8988T (cell line): ENCODE measurements at regions not wholly inside any gene's neighbourhood (a gene's known extent, or its start where the extent isn't known, plus 50 kb on each side); places are given as distances from the start of the nearest gene placed in this dataset.
A peak's percentile ranks its signal among the peaks of the same experiment; 100 is the strongest.
"Not testable (repeated sequence)": the region's sequence is repeated elsewhere in the genome, so short reads cannot be mapped to it uniquely, and the experiment has no call there.

Source experiments
- DNase-seq: peaks from one replicate; pipeline ENCODE4 v3.0.0; 2011

- DNase-seq: no peak
Observed at GRCh38 chr9:129301941-129302340, 123.9 kb upstream of the IER5L start.

DNA sequence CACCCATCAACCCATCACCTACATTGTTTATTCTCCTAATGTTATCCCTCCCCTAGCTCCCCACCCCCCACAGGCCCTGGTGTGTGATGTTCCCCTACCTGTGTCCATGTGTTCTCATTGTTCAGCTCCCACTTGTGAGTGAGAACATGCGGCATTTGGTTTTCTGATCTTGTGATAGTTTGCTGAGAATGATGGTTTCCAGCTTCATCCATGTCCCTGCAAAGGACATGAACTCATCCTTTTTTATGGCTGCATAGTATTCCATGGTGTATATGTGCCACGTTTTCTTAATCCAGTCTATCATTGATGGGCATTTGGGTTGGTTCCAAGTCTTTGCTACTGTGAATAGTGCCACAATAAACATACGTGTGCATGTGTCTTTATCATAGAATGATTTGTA is 118.1 kb upstream of the IER5L start:
- DNase-seq: not testable (repeated sequence)

DNA sequence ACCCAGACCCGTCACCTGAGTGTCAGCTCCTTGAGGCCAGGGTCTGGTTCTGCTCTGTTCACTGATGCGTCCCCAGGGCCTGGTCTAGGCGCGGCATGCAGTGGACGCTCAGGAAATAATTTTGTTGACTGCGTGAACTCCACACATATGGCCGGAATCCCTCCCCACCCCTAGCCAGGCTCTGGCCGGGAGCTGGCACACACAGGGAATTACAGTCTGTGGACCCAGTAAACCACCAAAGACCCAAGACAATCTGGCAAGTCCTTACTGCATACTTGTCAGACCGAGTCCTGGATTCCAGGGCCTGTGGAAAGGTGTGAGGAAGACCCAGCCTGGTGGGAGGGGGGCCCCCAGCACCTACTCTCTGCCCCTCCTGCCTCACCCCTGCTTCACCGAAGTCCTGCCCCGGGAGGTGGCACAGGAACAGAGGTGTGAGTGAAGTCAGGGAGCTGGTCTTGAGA is 113.0 kb upstream of the IER5L start:
- DNase-seq: no peak

DNA sequence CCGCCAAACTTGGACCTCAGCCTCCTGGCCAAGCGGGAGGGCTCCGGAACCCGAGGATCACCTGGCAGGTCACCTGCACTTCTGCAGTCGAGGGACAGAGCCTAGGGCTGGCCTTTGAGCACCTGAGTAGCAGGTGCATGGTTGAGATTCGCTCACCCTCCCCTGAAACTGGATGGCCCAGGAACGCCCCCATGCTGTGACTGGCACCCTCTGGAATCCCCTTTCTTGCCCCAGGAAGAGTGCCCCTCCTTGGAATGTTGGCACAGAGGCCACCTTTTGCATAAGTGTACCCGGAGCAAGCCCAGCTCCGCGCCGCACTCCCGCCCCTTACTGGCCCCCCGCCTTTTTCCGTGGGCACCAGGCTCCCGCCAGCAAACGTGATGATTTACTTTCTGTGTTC is 112.5 kb upstream of the IER5L start:
- DNase-seq: no peak

DNA sequence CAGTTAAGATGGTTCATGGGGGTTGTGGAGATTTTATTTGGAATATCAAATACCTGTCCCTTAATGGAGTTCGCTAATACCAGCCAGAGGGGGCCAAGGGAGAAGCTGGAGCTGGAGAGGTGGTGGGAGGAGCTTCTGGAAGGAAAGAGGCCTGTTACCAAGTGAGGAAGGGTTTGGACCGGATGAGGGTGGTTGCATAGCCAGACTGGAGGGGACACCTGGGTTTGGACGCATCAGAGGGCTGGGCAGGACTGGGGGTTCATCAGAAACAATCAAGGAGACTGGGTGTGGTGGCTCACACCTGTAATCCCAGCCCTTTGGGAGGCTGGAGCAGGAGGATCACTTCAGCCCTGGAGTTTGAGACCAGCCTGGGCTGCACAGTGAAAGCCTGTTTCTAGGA is 111.8 kb upstream of the IER5L start:
- DNase-seq: no peak

- DNase-seq: no peak
Observed at GRCh38 chr9:129289131-129289731, 111.2 kb upstream of the IER5L start.

- DNase-seq: no peak
Observed at GRCh38 chr9:129287619-129288305, 109.7 kb upstream of the IER5L start.

DNA sequence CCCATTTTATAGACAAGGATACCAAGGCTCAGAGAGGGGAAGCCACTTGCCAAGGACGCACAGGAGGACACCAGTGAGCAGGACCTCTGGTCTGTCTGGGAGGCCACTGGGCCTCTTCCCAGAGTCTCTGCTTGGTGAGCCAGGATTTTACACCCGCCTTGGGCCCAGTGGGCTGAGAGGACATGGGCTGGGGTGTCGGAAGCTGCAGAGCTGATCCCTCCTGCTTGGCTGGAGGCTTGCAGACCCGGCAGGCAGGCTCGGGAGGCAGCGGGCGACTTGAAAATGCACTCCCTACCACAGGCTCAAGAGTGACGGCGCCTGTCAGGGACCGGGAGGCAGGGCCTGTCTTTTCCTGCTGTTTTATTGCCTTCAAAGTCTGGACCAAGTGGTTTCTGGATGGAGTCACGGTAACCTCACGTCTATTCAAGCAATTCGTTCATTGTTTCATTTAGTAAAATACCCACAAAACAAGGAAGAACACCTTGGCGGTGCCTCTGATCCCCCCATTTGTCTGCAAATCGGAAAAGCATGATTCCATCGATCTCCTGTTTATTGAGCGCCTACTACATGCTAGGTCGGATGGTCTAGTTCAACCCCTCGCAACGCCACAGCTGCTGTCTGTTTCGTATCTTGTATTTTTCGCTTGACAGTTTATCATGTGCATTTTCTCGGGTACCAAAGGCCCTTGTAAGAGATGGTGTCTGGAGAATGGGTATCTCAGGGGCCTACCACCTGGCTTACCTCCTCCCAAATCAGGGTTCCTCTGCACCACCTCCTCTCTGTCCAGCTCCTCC is 108.1 kb upstream of the IER5L start:
- no peak for DNase-seq

DNA sequence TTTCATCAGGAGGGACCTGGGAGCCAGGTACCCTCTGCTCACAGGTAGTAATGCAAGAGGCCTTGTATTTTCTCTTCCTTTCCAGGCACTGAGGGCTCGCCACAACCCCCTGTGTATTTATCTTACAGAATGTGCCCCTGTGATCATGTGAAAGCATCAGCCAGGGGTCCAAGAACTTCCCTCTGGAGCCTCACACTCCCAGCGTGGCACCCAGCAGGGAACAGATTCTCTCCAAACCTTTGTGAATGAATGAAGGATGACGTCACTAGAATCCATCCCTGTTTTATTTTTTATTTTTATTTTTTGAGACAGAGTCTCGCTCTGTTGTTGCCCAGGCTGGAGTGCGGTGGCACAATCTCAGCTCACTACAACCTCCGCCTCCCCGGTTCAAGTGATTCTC is 107.3 kb upstream of the IER5L start:
- no peak for DNase-seq

GRCh38 chr9:129284607-129285291 is 106.7 kb upstream of the IER5L start:
- DNase-seq: no peak

GRCh38 chr9:129283705-129284606 is 105.9 kb upstream of the IER5L start:
- DNase-seq: no peak

DNA sequence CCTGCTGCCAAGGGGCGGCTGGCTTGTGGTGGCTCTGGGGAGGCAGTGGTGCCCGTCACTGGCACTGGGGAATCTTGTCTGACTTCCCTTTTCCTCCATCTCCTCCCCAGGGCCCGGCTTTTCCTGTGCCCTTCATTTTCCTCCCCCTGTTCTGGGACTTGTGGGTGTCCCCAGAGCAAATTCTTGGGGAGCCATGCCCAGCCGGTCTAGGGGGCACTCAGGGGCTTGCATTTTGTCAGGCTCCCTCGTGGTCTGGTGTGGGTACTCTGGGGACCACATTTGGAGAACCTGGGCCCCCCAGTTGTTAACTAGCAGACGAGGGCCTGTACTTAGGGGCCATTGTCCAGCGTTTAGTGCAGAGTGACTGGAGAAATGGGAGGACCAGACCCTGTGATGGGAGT is 105.2 kb upstream of the IER5L start:
- DNase-seq: no peak

GRCh38 chr9:129282731-129283211 is 104.7 kb upstream of the IER5L start:
- DNase-seq: no peak

DNA sequence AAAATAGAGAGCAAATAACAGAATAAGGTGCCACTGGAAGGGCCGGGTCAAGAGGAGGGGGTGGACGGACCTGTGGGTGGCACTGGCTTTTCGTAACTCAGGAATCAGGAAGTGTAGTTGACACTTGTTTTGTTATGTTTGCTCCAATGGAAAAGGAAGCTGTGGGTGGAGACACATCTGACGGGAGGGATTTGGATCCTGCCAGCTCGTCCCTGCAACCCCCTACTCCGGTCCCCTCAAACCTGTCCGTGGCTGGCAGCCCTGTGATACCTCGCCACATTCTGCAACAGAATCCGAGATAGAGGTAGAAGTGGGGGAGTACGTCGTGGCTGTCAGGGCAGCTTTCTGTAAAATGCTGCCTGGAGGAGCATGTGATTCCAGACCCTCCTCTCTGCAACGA is 104.2 kb upstream of the IER5L start:
- DNase-seq: no peak

DNA sequence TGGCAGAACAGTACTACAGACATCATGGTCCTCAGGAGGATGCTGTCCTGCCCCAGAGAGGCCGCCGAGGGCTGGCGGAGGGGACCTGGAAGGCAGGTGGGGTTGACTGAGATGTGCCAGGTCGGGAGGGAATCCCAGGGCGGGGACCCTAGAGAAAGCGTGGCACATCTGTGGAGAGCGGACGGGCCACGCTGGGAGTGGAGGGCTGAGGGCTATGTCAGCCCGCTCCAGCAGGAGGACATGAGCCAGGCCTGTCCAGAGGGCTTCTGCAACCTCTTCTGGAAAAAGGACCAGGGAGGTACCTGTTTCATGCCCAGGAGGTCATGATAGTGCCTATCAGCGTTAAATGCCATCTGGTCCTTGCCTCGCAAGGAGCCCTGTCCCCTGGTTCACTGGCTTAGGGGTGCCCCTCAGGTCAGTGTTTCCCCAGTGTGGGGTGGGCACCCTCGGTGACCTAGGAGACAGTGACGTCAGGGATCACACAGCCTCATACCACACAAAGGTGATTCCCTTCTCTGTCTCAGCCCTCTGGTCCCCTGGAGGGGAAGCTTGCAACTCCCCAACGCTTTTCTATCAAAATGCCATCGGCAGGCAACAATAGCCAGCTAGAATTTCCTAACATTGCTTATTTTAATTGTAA is 103.6 kb upstream of the IER5L start:
- no peak for DNase-seq

DNA sequence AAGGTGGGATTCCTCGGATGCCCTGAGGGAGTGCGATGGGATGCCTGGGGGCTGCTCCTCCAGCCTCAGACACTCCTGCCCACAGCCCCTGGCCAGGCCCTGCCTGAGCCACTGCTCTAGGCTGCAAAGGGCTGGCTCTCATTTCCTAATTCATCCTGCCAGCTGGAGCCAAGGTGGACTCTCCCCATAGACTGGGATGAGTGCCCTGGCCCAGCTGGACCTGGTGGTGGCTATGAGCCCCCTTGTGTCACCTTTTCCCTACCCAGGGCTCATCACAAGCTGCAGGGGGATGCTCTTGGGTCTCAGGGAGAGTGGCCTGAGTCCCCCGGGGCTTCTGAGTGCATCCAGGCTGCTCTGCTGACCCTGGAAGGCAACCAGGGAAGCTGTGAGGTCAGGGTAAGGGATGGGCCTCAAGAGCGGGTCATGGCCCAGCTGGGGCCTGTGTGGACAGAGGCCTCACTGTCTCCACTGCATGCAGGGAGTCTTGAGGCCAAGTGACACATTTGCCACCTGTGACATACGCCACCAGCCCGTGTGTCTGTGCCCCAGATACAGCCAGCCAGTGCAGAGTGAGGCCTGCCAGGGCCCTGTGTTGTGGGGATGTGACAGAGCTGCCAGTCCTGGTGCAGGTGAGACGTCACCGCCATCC is 102.7 kb upstream of the IER5L start:
- peak; percentile 17 for DNase-seq

- DNase-seq: no peak
Observed at GRCh38 chr9:129280236-129280622, 102.2 kb upstream of the IER5L start.

- DNase-seq: peak; percentile 94
Observed at GRCh38 chr9:129278391-129279237, 100.6 kb upstream of the IER5L start.

GRCh38 chr9:129276486-129277230 is 98.6 kb upstream of the IER5L start:
- peak; percentile 8 for DNase-seq
